Psoas muscle (tissue), 7 donors: ENCODE measurements at regions not wholly inside any gene's neighbourhood (a gene's known extent, or its start where the extent isn't known, plus 50 kb on each side); places are given as distances from the start of the nearest gene placed in this dataset.

Experiments used
- ATAC-seq, 4 donors: fragments of 200-7000 bp; cut with Tn5 transposase; one replicate each; pipeline ENCODE4 v1.9.1; 2020; ENCODE audit warnings: moderate library complexity in 3 of 4, mild to moderate bottlenecking in 2 of 4
- DNase-seq, 2 donors: peaks; one replicate each; pipeline ENCODE4 v3.0.0-alpha.2; 2020
- H3K27ac ChIP-seq: fragments of 200-600 bp; one replicate; pipeline ENCODE4 v1.8.0; 2022
- H3K27me3 ChIP-seq, 3 donors: fragments of 200-600 bp in 1 of 3; one replicate each; pipeline versions ENCODE4 v1.6.1 to v1.8.0; 2013 to 2022; ENCODE audit warnings: low read length in 2 of 3, mild to moderate bottlenecking in 2 of 3, moderate library complexity in 1 of 3; ENCODE audit not compliant: insufficient read depth in 3 of 3
- H3K36me3 ChIP-seq, 2 donors: fragments of 200-600 bp in 1 of 2; one replicate each; pipeline versions ENCODE4 v1.6.1 to v1.8.0; 2013 to 2022; ENCODE audit warnings: low read depth in 1 of 2, mild to moderate bottlenecking in 1 of 2, moderate library complexity in 1 of 2; ENCODE audit not compliant: insufficient read depth in 1 of 2
- H3K4me1 ChIP-seq: fragments of 200-600 bp; one replicate; pipeline ENCODE4 v1.8.0; 2022
- H3K4me3 ChIP-seq: fragments of 200-600 bp; one replicate; pipeline ENCODE4 v1.8.0; 2022; ENCODE audit warnings: mild to moderate bottlenecking
- H3K9me3 ChIP-seq: fragments of 200-600 bp; one replicate; pipeline ENCODE4 v1.8.0; 2022
- CTCF ChIP-seq: fragments of 200-600 bp; IDR thresholded peaks from one replicate; pipeline ENCODE4 v1.8.0; 2022; ENCODE audit warnings: antibody characterized with exemption
- WGBS, 3 donors: extraction: QIAGEN DNeasy Blood & Tissue Kit; methylation state at CpG; one replicate each; pipeline versions ENCODE4 v1.1.6 to v1.1.7; 2013; 5-methylcytosine and 5-hydroxymethylcytosine counted together
- intact Hi-C, 2 donors: fragments of 100-400 bp; cut with DNase I; formaldehyde crosslinking; loops; one replicate each; pipeline versions ENCODE4 v1.11.0 to v1.14.2; 2022
- donor health status: healthy with polysubstance abuse.
- donor health status: DM: no; HTN: no; CAD: no; lungs with moderate emphysema.
- donor health status: Bipolar disorder and iron deficiency.
- donor health status: healthy.
- donor health status: DM: yes; HTN: yes; CAD: no.
- donor health status: DM: no; HTN: no; CAD: no.
- donor health status: DM: yes; HTN: yes; CAD: no.

GRCh38 chr10:36265741-36266140, 623.6 kb upstream of the FZD8 start:
- no peaks in the 10 kb centered on the region for H3K27me3 ChIP-seq
- no peak for TF ChIP-seq CTCF
- ATAC-seq (no peak), DNase-seq (no peak)
- H3K9me3 ChIP-seq = no peaks in the 10 kb centered on the region
- 86 to 92% (median 87%) methylated on average over 2 of the region's 2 CpGs for WGBS, 3 donors
- no peak overlapping the region for H3K4me3 ChIP-seq
- H3K4me1 ChIP-seq = no peaks in the 10 kb centered on the region
- no peak overlapping the region for H3K27ac ChIP-seq
- H3K36me3 ChIP-seq = no peaks in the 10 kb centered on the region
- intact Hi-C loops = no loop called here

- Histone ChIP-seq H3K27me3 (no peaks in the 10 kb centered on the region), H3K9me3 (no peaks in the 10 kb centered on the region), H3K36me3 (no peaks in the 10 kb centered on the region), H3K4me3 (no peak overlapping the region), H3K27ac (no peak overlapping the region), H3K4me1 (no peaks in the 10 kb centered on the region)
- 80 to 99% (median 96%) methylated on average over 3 of the region's 3 CpGs for WGBS, 3 donors
- TF ChIP-seq CTCF = no peak
- DNase-seq (no peak), ATAC-seq (no peak)
- intact Hi-C loops = no loop called here
Observed at GRCh38 chr10:36263871-36264270, 621.8 kb upstream of the FZD8 start.

GRCh38 chr10:36256948-36257356, 614.9 kb upstream of the FZD8 start:
- no peaks in the 10 kb centered on the region for H3K4me1 ChIP-seq
- DNase-seq (no peak), ATAC-seq (peak in 1 of 4 donors; percentile 27)
- intact Hi-C loops = no loop called here
- H3K4me3 ChIP-seq = no peak overlapping the region
- H3K9me3 ChIP-seq = no peaks in the 10 kb centered on the region
- TF ChIP-seq CTCF = no peak
- no peaks in the 10 kb centered on the region for H3K36me3 ChIP-seq
- no peak overlapping the region for H3K27ac ChIP-seq
- 52 to 65% (median 56%) methylated on average over 2 of the region's 2 CpGs for WGBS, 3 donors
- H3K27me3 ChIP-seq = no peaks in the 10 kb centered on the region

- WGBS, 3 donors = 33 to 40% (median 36%) methylated on average over 2 of the region's 2 CpGs
- ATAC-seq (no peak), DNase-seq (no peak)
- Histone ChIP-seq H3K9me3 (no peaks in the 10 kb centered on the region), H3K27ac (no peak overlapping the region), H3K4me1 (no peaks in the 10 kb centered on the region), H3K27me3 (no peaks in the 10 kb centered on the region), H3K36me3 (no peaks in the 10 kb centered on the region), H3K4me3 (no peak overlapping the region)
- intact Hi-C loops = no loop called here
- no peak for TF ChIP-seq CTCF
Observed at GRCh38 chr10:36256166-36256565, 614.1 kb upstream of the FZD8 start.

- DNase-seq (peak; percentile 64 to 72), ATAC-seq (no peak)
- H3K27me3 ChIP-seq = no peaks in the 10 kb centered on the region
- H3K27ac ChIP-seq = no peak overlapping the region
- no peaks in the 10 kb centered on the region for H3K9me3 ChIP-seq
- no peaks in the 10 kb centered on the region for H3K36me3 ChIP-seq
- no peak overlapping the region for H3K4me3 ChIP-seq
- intact Hi-C loops = no loop called here
- WGBS, 3 donors = 21 to 35% (median 30%) methylated on average over 3 of the region's 3 CpGs
- TF ChIP-seq CTCF = no peak
- H3K4me1 ChIP-seq = no peaks in the 10 kb centered on the region
Observed at GRCh38 chr10:36254199-36254598, 612.1 kb upstream of the FZD8 start.
